ENCODE measurements at regions not wholly inside any gene's neighbourhood (a gene's known extent, or its start where the extent isn't known, plus 50 kb on each side); places are given as distances from the start of the nearest gene placed in this dataset.

DNA sequence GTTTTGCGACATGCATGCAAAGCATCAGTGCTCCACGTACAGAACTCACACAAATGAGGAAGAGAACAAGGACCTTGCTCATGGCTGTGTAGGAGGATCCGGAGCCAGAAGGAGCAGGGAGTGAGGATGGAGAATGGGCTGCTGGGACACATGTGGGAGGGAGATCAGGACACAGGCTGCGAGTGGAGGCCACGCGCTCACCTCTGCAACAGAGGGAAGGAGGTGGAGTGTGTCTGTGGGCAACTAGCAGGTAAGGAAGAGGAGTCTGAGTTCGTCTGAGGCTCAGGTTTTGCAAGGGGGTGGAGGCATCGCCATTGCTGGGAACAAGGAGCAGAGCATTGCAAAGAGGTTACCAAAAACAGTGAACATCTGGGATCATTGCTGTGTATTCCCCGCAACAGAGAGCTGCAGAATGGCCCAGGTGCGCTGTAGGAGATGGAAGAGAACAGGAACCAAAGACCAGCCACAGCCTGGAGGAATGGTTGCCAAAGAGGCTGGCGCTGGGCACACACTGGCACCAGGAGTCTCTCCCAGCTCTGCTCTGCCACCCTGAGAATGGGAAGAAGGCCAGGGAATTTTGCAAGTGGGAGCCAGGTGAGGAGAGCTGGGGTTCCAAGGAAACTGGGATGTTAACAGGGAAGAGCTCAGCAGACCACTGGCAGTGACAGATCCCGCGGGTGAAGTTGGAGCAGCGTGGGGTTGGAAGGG, 90.0 kb upstream of the RPS6KA2 start:
- no peak for TF ChIP-seq POLR2A (IDR thresholded peaks at IDR 0.05; ENCODE audit: low read length)
- no peak for TF ChIP-seq TP53 (CRISPR knock-in tag; IDR thresholded peaks at IDR 0.05)
- TF ChIP-seq, protein P1, sequence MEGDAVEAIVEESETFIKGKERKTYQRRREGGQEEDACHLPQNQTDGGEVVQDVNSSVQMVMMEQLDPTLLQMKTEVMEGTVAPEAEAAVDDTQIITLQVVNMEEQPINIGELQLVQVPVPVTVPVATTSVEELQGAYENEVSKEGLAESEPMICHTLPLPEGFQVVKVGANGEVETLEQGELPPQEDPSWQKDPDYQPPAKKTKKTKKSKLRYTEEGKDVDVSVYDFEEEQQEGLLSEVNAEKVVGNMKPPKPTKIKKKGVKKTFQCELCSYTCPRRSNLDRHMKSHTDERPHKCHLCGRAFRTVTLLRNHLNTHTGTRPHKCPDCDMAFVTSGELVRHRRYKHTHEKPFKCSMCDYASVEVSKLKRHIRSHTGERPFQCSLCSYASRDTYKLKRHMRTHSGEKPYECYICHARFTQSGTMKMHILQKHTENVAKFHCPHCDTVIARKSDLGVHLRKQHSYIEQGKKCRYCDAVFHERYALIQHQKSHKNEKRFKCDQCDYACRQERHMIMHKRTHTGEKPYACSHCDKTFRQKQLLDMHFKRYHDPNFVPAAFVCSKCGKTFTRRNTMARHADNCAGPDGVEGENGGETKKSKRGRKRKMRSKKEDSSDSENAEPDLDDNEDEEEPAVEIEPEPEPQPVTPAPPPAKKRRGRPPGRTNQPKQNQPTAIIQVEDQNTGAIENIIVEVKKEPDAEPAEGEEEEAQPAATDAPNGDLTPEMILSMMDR (IDR thresholded peaks at IDR 0.05), result no peak
- TF ChIP-seq CEBPB (IDR thresholded peaks at IDR 0.05), result no peak
- no peak for TF ChIP-seq ZNF302 (CRISPR knock-in tag; IDR thresholded peaks at IDR 0.05)
- no peak for TF ChIP-seq BHLHE40 (IDR thresholded peaks at IDR 0.05; ENCODE audit: low read depth, low read length)
- no peak for TF ChIP-seq EP300 (IDR thresholded peaks at IDR 0.05)
- no peak for TF ChIP-seq JUNB (IDR thresholded peaks at IDR 0.05)
- TF ChIP-seq, protein P2, sequence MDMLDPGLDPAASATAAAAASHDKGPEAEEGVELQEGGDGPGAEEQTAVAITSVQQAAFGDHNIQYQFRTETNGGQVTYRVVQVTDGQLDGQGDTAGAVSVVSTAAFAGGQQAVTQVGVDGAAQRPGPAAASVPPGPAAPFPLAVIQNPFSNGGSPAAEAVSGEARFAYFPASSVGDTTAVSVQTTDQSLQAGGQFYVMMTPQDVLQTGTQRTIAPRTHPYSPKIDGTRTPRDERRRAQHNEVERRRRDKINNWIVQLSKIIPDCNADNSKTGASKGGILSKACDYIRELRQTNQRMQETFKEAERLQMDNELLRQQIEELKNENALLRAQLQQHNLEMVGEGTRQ (IDR thresholded peaks at IDR 0.05), result no peak
- no peak for TF ChIP-seq ZFP36 (IDR thresholded peaks at IDR 0.05; ENCODE audit: borderline replicate concordance, partially characterized antibody)

Measured in A549 (cell line).